Peyer's patch (tissue), 4 donors: ENCODE measurements at regions not wholly inside any gene's neighbourhood (a gene's known extent, or its start where the extent isn't known, plus 50 kb on each side); places are given as distances from the start of the nearest gene placed in this dataset.

Source experiments
- POLR2A ChIP-seq, 2 donors: fragments of 450-650 bp; IDR thresholded peaks; one replicate each; pipeline ENCODE4 v1.5.1; 2017; ENCODE audit warnings: antibody characterized with exemption in 2 of 2, mild to moderate bottlenecking in 2 of 2, moderate library complexity in 2 of 2
- TF ChIP-seq, protein P1 (sequence below), 6 experiments: fragments of 450-650 bp in 4 of 6; fragments of 200-600 bp in 2 of 6; sonication (generic) in 1 of 6; IDR thresholded peaks; one replicate each; pipeline ENCODE4 v1.5.1; 2017 to 2019; ENCODE audit warnings: antibody characterized with exemption in 6 of 6, mild to moderate bottlenecking in 3 of 6, moderate library complexity in 1 of 6

DNA sequence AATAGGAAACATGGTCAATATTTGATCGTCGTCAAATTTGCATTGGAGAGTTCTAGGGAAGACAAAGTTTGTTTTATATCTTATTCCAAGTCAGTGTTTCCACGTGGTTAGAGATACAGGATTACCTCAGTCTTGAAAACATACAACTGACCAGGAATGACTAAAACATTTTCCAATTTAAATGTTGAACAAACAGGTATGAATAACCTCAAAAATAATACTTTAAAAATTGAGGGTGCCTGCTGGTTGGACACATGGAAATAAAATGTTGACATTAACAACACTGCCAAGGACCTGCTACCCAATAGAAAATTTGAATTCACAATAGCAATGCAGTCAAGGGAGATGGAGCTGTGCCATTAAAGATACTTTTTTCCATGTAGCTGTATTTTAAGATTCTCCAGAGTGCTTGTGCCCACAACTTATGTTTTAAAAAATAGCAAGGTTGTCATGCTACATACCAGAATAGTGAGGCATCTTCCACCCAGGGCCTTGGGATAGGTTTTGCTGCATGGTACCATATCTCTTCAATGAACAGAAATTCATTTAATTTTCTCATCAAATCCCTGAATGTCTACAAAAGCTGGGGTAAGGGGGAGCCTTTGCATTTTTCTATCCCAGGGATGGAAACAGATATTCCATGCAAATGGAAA is 260.8 kb downstream of the EFNB2 start:
- TF ChIP-seq, protein P1, sequence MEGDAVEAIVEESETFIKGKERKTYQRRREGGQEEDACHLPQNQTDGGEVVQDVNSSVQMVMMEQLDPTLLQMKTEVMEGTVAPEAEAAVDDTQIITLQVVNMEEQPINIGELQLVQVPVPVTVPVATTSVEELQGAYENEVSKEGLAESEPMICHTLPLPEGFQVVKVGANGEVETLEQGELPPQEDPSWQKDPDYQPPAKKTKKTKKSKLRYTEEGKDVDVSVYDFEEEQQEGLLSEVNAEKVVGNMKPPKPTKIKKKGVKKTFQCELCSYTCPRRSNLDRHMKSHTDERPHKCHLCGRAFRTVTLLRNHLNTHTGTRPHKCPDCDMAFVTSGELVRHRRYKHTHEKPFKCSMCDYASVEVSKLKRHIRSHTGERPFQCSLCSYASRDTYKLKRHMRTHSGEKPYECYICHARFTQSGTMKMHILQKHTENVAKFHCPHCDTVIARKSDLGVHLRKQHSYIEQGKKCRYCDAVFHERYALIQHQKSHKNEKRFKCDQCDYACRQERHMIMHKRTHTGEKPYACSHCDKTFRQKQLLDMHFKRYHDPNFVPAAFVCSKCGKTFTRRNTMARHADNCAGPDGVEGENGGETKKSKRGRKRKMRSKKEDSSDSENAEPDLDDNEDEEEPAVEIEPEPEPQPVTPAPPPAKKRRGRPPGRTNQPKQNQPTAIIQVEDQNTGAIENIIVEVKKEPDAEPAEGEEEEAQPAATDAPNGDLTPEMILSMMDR (IDR thresholded peaks at IDR 0.05) = no peak
- TF ChIP-seq POLR2A (IDR thresholded peaks at IDR 0.05) = no peak
